ENCODE measurements at regions not wholly inside any gene's neighbourhood (a gene's known extent, or its start where the extent isn't known, plus 50 kb on each side); places are given as distances from the start of the nearest gene placed in this dataset.
A peak's percentile ranks its signal among the peaks of the same experiment; 100 is the strongest.

GRCh38 chr22:19641254-19641982, 72.9 kb upstream of the SEPTIN5 start (continued):
- no peak for TF ChIP-seq ZBTB11 (CRISPR knock-in tag; IDR thresholded peaks at IDR 0.05)
- no peak for TF ChIP-seq CSDE1 (IDR thresholded peaks at IDR 0.05)
- TF ChIP-seq DLX4 (CRISPR knock-in tag; IDR thresholded peaks at IDR 0.05), result no peak
- TF ChIP-seq ZNF584 (CRISPR knock-in tag; IDR thresholded peaks at IDR 0.05; ENCODE audit: low read depth), result 0 out of 2 replicates have a peak, but pooled peaks have one; percentile 69
- TF ChIP-seq SMARCE1 (IDR thresholded peaks at IDR 0.05), result no peak; the same call in 1 of the 2 replicates
- no peak for TF ChIP-seq ZNF324 (CRISPR knock-in tag; IDR thresholded peaks at IDR 0.05)
- no peak for TF ChIP-seq ZNF778 (CRISPR knock-in tag; IDR thresholded peaks at IDR 0.05)
- TF ChIP-seq KDM5B (IDR thresholded peaks at IDR 0.05; ENCODE audit: insufficient replicate concordance, low read depth, low read length), result no peak
- no peak for TF ChIP-seq HNRNPUL1 (IDR thresholded peaks at IDR 0.05; ENCODE audit: low read length)
- no peak for TF ChIP-seq E4F1 (CRISPR knock-in tag; IDR thresholded peaks at IDR 0.05; ENCODE audit: borderline replicate concordance)
- TF ChIP-seq ZNF79 (CRISPR knock-in tag; IDR thresholded peaks at IDR 0.05; ENCODE audit: low read depth), result no peak
- no peak for TF ChIP-seq TFAP4 (CRISPR knock-in tag; IDR thresholded peaks at IDR 0.05; ENCODE audit: borderline replicate concordance)
- TF ChIP-seq ARID1B (IDR thresholded peaks at IDR 0.05), result peak; percentile 39
- TF ChIP-seq RERE (CRISPR knock-in tag; IDR thresholded peaks at IDR 0.05; ENCODE audit: borderline replicate concordance), result no peak
